ENCODE measurements at regions not wholly inside any gene's neighbourhood (a gene's known extent, or its start where the extent isn't known, plus 50 kb on each side); places are given as distances from the start of the nearest gene placed in this dataset.

DNA sequence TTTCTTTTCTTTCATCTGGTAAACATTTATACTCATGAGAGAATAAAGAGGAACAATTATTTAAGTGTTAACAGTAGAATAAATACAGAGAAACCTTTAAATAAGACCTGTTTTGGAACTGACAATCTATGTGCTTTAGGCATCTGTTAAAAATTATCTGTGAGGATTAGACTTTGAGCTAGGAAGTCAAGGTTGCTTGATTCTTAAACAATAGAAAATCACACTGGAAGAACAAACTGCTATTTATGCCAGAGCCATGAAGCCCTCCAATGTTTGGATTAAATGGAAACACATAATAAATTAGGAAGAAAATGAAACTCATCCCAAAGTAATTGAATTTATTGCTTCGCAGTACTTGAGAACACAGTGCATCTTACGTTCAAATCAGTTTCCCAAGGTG is 207.2 kb upstream of the NPY2R start:
- no peak overlapping the region for H3K27ac Mint-ChIP-seq
- no peaks in the 10 kb centered on the region for H3K27me3 Mint-ChIP-seq (ENCODE audit: insufficient read depth)
- H3K36me3 Mint-ChIP-seq (ENCODE audit: low read depth): no peaks in the 10 kb centered on the region
- H3K4me1 Mint-ChIP-seq (ENCODE audit: low read depth): no peaks in the 10 kb centered on the region
- no peak for TF ChIP-seq CTCF (IDR thresholded peaks at IDR 0.05)
- no peak for DNase-seq
- peaks cover 43% of the 10 kb centered on the region for H3K9me3 Mint-ChIP-seq
- H3K4me3 Mint-ChIP-seq: no peak overlapping the region

DNA sequence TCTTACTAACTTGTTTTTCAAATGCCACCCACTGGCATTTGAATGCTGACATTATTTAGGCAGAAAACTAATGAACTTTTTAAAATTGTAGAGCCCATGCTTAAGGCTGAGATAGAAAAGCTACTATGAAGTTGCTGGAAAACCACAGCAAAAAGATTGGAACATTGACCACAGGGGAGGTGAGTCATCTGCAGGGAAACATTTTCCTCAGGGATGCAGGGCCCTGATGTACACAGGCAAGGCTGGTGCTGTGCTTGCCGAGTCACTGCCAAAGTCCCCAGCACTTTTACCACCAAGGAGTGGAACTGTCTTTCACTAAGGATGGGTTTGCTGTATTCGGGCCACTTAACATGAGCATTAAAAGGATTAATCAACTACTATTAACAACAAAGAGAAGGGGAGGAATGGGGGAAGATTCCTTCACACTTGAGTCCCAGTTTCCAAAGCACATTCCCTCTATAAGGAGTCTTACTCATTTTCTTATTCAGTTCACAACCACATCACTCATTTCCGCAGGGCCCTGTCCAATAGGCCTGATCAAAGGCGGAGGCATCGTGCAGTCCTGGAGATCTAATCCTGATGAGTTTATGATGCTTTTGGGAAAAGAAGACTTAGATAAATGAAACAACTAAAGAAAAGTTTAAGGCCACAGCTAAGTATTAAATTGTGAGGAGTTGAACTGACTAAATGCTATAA is 202.9 kb upstream of the NPY2R start:
- no peaks in the 10 kb centered on the region for H3K4me1 Mint-ChIP-seq (ENCODE audit: low read depth)
- no peak overlapping the region; the same call in 1 of the 2 replicates for H3K27ac Mint-ChIP-seq

DNA sequence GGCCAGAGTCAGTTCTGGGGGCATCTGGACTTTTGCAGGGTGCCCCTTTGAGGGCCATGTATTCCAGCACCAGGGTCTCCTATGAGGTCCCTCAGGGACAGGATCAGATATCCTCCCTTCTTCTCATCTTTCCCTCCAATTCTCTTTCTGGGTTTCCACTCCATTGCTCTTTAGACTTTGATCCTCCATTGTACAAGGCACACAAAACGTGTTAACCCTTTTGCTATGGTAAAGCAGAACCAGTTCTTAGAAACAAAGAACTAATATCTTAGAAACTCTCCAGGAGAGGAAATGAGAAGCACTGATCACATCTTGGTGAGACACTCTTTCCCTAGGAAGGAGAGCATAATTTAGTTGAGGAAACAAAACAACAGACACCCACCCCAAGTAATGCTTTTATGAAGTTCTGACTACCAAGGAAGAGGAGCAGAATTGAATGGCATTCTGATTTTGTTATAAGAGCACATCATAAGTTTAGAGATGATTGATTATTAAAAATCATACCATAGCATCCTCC is 200.7 kb upstream of the NPY2R start:
- H3K36me3 Mint-ChIP-seq (ENCODE audit: low read depth): peaks cover 7% of the 10 kb centered on the region; the same call in 1 of the 2 replicates
- no peak overlapping the region for H3K4me3 Mint-ChIP-seq
- H3K27ac Mint-ChIP-seq: no peak overlapping the region
- no peaks in the 10 kb centered on the region for H3K4me1 Mint-ChIP-seq (ENCODE audit: low read depth)
- TF ChIP-seq CTCF (IDR thresholded peaks at IDR 0.05): no peak
- no peak for DNase-seq
- H3K27me3 Mint-ChIP-seq (ENCODE audit: insufficient read depth): no peaks in the 10 kb centered on the region
- peaks cover 33% of the 10 kb centered on the region for H3K9me3 Mint-ChIP-seq

More for the DNA sequence above, 202.9 kb upstream of the NPY2R start:
- H3K9me3 Mint-ChIP-seq: peaks cover 48% of the 10 kb centered on the region
- DNase-seq: no peak
- no peak for TF ChIP-seq CTCF (IDR thresholded peaks at IDR 0.05)
- no peak overlapping the region for H3K4me3 Mint-ChIP-seq
- H3K36me3 Mint-ChIP-seq (ENCODE audit: low read depth): peaks cover 6% of the 10 kb centered on the region; the same call in 1 of the 2 replicates
- H3K27me3 Mint-ChIP-seq (ENCODE audit: insufficient read depth): no peaks in the 10 kb centered on the region

DNA sequence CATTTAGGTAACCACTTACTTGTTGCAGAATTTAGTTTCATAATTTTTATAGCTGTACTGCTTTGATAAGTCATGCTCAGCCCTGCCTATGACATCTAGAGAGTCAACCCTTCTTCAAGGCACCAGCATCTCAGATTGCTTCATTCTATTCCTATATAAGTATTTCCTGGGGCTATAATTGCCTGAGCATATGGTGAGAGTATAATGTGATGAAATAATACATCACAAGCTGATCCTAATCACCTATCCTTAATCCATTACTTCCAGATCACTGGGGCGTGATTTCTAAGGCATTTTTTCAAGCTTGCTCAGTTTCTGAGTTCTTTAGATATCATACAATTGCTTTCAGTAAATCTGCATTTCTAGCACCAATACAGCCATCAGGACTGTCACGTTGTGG is 200.0 kb upstream of the NPY2R start:
- Mint-ChIP-seq H3K27me3 (ENCODE audit: insufficient read depth) (no peaks in the 10 kb centered on the region), H3K36me3 (ENCODE audit: low read depth) (peaks cover 7% of the 10 kb centered on the region; the same call in 1 of the 2 replicates), H3K27ac (no peak overlapping the region), H3K4me3 (no peak overlapping the region), H3K9me3 (peaks cover 33% of the 10 kb centered on the region), H3K4me1 (ENCODE audit: low read depth) (no peaks in the 10 kb centered on the region)
- TF ChIP-seq CTCF (IDR thresholded peaks at IDR 0.05): no peak
- DNase-seq: no peak

DNA sequence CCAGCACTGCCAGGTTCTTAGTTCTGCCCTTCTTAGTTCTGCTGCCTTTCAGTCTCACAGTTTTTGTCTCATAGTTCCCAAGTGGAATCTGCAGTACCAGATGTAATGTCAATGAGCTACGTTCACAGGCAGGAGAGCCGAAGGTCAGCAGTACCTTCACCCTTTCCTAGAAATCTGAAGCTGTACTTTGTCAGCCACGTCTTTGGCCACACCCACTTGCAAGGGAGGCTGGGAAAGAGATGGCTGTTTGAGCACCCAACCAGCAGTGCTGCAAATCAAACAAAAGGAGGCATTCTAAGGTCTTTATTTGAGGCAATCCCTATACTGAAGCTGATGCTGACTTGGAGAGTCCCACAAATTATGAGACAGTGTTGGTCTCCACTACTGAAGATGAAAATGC is 199.1 kb upstream of the NPY2R start:
- no peak for TF ChIP-seq CTCF (IDR thresholded peaks at IDR 0.05)
- no peaks in the 10 kb centered on the region for H3K27me3 Mint-ChIP-seq (ENCODE audit: insufficient read depth)
- H3K4me3 Mint-ChIP-seq: no peak overlapping the region
- no peak for DNase-seq
- peaks cover 7% of the 10 kb centered on the region; the same call in 1 of the 2 replicates for H3K36me3 Mint-ChIP-seq (ENCODE audit: low read depth)
- H3K4me1 Mint-ChIP-seq (ENCODE audit: low read depth): no peaks in the 10 kb centered on the region
- H3K9me3 Mint-ChIP-seq: peaks cover 30% of the 10 kb centered on the region
- no peak overlapping the region for H3K27ac Mint-ChIP-seq

Measured in HFFc6 (cell line).